HepG2 (cell line): ENCODE measurements at regions not wholly inside any gene's neighbourhood (a gene's known extent, or its start where the extent isn't known, plus 50 kb on each side); places are given as distances from the start of the nearest gene placed in this dataset.

Experiments used
- BHLHE40 ChIP-seq: IDR thresholded peaks from 2 replicates; pipeline ENCODE4 v1.6.1; 2011; ENCODE audit warnings: low read length, improper control_type of control experiment
- BRD4 ChIP-seq: sonication (generic); formaldehyde crosslinking; IDR thresholded peaks from 2 replicates; pipeline ENCODE4 v1.4.0; 2020; ENCODE audit warnings: missing genetic modification reagents
- KLF12 ChIP-seq: sonication (generic); formaldehyde crosslinking; IDR thresholded peaks from 2 replicates; pipeline ENCODE4 v1.4.0; 2020; ENCODE audit warnings: missing genetic modification reagents, borderline replicate concordance
- ZNF703 ChIP-seq: sonication (generic); formaldehyde crosslinking; IDR thresholded peaks from 2 replicates; pipeline ENCODE4 v1.5.1; 2020; ENCODE audit warnings: missing genetic modification reagents, mild to moderate bottlenecking, moderate library complexity, borderline replicate concordance

DNA sequence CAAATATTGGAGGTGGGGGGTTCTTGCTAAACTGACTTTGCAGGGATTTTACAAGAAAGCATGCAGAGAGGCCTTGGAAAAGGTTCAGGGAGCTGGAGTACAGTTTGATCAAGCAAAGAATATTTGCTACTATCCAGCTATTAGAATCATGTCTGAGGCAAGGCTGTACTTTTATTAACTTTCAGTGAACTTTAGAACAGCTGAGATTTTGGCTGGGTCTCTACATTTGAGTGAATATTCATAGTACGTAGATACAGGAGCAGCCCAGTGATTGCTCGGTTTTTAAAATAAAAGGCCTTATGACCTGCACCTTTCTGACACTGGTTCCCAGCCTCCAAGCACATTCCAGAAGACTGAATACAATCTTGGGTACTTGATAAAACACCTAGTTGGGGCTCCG lies 496.8 kb upstream of the AKR1E2 start:
- TF ChIP-seq ZNF703 (CRISPR knock-in tag) (no peak), BRD4 (CRISPR knock-in tag) (no peak), KLF12 (no peak), BHLHE40 (no peak)
